NCI-H345 (cell line): ENCODE measurements at regions not wholly inside any gene's neighbourhood (a gene's known extent, or its start where the extent isn't known, plus 50 kb on each side); places are given as distances from the start of the nearest gene placed in this dataset.

ENCODE experiments used
- DNase-seq: peaks from one replicate; lab custom pipeline; 2025; lab: John Stamatoyannopoulos, UW

DNA sequence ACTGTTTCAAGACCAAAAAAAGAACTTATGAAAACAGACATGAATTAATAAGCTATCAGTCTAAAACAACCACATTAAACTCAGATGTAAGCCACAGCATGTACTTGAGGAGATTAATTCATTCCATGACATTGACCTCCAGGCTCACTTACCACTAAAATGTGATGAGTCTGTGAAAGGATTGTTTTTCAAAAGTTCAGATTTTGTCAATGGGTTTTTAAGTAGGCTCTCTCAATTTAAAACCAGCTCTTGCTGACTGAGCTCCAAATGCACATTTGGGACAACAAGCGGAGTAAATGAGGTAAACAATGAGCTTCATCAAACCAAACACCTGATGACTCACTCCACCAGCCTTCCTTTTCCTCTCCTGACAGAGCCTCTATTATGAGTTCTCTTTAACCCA is 197.0 kb downstream of the SIM1 start:
- no peak for DNase-seq

- DNase-seq = no peak
Measured at GRCh38 chr6:100266494-100267401, 198.0 kb downstream of the SIM1 start.

DNA sequence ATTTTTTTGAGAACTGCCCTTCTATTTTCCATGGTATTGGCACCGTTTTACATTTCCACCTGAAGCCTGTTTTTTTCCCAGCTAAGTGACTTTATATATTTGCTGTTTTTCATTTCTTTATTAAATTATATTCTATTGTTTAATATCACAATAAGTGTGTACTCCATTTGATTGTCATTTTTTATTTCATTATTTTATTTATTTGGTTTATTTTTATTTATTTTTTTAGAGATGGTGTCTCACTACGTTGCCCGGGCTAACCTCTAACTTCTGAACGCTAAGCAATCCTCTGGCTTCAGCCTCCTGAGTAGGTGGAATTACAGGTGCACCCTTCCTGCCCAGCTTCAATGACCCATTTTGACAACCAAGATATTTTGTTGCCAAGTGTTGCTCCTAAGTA is 202.6 kb downstream of the SIM1 start:
- no peak for DNase-seq

GRCh38 chr6:100261486-100261885 is 203.2 kb downstream of the SIM1 start:
- no peak for DNase-seq

GRCh38 chr6:100260584-100260983 is 204.1 kb downstream of the SIM1 start:
- DNase-seq = no peak

DNA sequence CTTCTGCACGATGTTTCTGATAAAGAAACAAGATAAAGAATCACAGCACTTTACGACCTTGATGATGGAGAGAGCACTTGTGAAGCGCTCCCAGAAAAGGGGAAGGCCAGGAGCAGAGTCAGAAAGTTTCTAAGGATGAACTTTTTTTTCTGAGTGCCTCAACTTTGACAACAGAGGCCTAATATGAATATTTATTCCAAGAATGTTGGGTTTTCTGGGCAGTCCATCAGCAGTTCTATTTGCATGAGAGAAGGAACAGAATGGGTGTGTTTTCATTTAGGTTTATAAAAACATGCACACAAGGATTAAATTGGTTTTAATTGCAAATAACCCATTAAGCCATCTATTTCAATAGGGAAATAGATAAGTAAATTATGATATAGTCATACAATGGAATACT is 204.9 kb downstream of the SIM1 start:
- DNase-seq = no peak

- DNase-seq = no peak
Measured at GRCh38 chr6:100258752-100259151, 206.0 kb downstream of the SIM1 start.

- DNase-seq = peak; percentile 52
Measured at GRCh38 chr6:100257793-100258395, 206.8 kb downstream of the SIM1 start.

GRCh38 chr6:100255701-100256100 is 209.0 kb downstream of the SIM1 start:
- no peak for DNase-seq

DNA sequence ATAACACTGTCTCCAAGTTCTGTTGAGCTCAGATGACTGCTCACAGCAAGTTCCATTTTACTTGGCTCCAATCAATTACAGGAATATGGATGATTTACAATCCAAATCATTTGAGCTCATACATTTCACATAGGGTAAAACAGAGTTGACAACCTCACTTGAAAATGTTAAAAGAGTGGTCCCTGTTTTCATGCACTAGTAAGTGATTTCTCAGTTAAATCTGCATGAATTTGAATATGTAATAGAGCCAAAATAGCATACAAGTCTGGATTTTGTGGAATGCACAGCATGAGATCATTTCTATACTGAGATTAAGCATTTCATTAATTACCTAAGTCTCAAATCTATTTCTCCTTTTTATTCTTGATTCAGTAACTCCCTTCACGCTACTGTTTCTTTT is 217.6 kb downstream of the SIM1 start:
- no peak for DNase-seq

DNA sequence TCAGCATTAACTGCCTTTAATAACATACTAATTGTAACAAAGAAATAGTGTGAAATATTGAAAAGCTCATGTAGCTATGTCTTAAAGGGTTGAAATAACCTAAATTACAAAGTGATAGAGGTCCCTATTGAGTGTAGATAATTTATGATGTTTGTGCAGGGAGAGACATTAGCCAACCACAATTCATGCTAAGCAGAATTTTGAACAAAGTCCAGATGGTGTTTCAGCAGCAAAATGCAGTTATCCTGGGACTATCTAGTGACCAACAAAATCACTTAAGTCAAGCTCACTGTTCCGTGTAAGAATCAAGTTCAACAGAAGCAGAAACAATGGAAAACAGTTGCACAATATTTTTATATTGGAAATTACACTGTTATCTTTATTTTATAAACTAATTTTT is 218.5 kb downstream of the SIM1 start:
- no peak for DNase-seq

DNA sequence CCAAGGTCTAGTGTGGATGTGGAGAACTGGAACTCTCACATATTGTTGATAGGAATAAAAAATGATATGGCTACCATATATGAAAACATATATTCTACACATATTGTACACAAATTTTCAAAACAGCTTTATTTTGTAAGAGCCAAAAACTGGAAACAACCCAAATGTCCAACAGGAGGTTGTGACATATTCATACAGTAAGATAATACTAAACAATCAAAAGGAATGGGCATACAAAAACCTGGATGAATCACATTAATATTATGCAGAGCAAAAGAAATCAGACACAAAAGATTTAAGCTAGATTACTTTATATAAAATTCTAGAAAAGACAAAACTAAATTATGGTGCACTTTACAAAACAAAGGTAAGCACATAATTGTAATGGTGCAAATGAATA is 223.9 kb downstream of the SIM1 start:
- DNase-seq = no peak

DNA sequence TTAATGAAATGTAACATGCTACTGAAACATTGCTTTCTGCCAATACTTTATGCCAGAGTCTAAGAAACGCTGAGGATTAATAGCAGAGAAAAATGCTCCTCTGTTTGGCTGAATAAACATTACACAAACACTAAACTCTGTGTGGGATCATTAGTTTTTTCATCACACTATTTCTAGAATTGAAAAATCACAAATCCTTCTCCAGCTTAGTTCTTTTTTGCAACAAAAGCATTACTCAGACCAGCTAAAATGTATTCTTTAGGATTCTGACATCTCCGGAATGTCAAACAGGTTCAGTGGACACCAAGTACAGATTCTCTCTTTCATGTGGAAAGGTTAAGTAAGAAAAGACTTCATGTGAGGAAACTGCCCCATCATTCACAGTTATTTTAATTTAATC is 226.9 kb downstream of the SIM1 start:
- no peak for DNase-seq

DNA sequence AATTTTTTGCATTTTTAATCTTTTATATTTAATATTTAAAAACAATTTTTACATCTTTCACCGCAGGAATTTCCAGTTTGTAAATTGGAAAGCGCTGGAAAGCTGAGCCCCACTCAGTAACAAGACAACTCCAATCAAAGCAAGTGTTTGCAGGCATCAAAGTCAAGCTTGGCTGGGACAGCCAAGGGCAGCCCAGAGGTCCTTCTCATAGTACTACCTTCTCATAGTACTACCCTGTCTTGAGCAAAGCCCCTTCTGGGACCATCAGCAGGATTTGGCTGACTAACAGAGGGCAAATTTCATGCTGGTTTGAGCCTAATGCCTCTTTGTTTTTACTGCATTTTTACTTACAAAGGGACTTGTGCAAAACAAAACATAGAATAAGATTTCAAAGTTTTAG is 228.3 kb downstream of the SIM1 start:
- no peak for DNase-seq

DNA sequence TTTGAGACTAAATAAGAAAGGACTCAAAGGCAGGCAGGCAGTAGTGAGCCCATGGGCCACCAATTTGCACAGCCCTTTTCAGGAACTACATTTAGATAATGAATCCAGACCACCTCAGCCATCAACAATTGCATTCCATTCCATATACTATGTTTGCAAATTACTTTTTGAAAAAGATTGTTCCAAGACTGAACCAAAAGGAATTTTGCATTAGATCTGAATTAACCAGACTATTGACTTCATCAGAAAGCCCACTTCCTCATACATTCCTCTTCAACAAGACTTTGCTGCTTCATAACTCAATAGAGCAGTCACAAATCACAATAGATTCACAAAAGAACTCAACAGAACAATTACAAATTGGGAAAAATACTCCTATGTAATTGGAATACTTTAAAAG is 229.1 kb downstream of the SIM1 start:
- no peak for DNase-seq

GRCh38 chr6:100234625-100235024 is 230.1 kb downstream of the SIM1 start:
- no peak for DNase-seq

- DNase-seq = no peak
Measured at GRCh38 chr6:100232781-100233573, 231.7 kb downstream of the SIM1 start.

- DNase-seq = no peak
Measured at GRCh38 chr6:100230953-100231316, 233.8 kb downstream of the SIM1 start.

- DNase-seq = no peak
Measured at GRCh38 chr6:100230115-100230952, 234.4 kb downstream of the SIM1 start.

GRCh38 chr6:100229512-100229911 is 235.2 kb downstream of the SIM1 start:
- peak; percentile 31 for DNase-seq

- peak; percentile 65 for DNase-seq
Measured at GRCh38 chr6:100228834-100229441, 234.9 kb upstream of the MCHR2 start.

DNA sequence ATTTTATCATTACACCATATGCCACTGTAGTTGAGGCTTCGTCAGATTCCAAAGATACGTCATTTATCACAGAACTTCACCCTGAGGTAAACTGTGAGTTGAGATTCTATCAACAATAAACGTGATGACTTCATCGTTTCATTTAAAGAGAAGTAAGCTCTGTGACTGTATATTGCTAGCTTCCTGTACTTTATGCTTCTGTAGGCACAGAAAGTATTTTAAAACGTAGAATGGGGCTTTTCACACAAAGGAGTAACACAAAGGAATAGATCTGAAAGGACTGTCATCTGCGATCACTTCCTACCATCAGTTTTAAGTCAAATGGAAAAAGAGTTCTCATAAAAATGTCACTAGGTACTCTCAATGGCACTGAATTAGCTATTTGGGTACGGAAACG is 234.4 kb upstream of the MCHR2 start:
- DNase-seq = no peak
